D721Med (cell line): ENCODE measurements at regions not wholly inside any gene's neighbourhood (a gene's known extent, or its start where the extent isn't known, plus 50 kb on each side); places are given as distances from the start of the nearest gene placed in this dataset.

Source experiments
- DNase-seq: peaks from one replicate; pipeline ENCODE4 v3.0.0; 2011; ENCODE audit warnings: low spot score; ENCODE audit not compliant: insufficient read length
- FAIRE-seq: peaks from 2 replicates; lab custom pipeline; 2011; peaks lifted over from hg19 to GRCh38; lab: Jason Lieb, UNC
- CTCF ChIP-seq: IDR thresholded peaks from 2 replicates; pipeline ENCODE4 v1.5.1; 2012; ENCODE audit warnings: mild to moderate bottlenecking, control low read depth; ENCODE audit not compliant: insufficient read depth; ENCODE audit errors: missing control alignments

GRCh38 chr7:39808796-39809481 is 141.1 kb upstream of the CDK13 start:
- FAIRE-seq: no peak
- no peak for TF ChIP-seq CTCF
- DNase-seq: no peak

- DNase-seq (no peak), FAIRE-seq (no peak)
- TF ChIP-seq CTCF: no peak
Observed at GRCh38 chr7:39810204-39810642, 139.8 kb upstream of the CDK13 start.

GRCh38 chr7:39810710-39811109 is 139.3 kb upstream of the CDK13 start:
- no peak for TF ChIP-seq CTCF
- no peak for DNase-seq
- no peak for FAIRE-seq

- no peak for FAIRE-seq
- no peak for TF ChIP-seq CTCF
- no peak for DNase-seq
Observed at GRCh38 chr7:39811161-39811614, 138.9 kb upstream of the CDK13 start.

- FAIRE-seq: no peak
- no peak for DNase-seq
- no peak for TF ChIP-seq CTCF
Observed at GRCh38 chr7:39816462-39817060, 133.5 kb upstream of the CDK13 start.

- DNase-seq: no peak
- no peak for TF ChIP-seq CTCF
- no peak for FAIRE-seq
Observed at GRCh38 chr7:39819514-39819913, 130.5 kb upstream of the CDK13 start.

- FAIRE-seq (no peak), DNase-seq (no peak)
- no peak for TF ChIP-seq CTCF
Observed at GRCh38 chr7:39824456-39825200, 125.4 kb upstream of the CDK13 start.
